ENCODE measurements at regions not wholly inside any gene's neighbourhood (a gene's known extent, or its start where the extent isn't known, plus 50 kb on each side); places are given as distances from the start of the nearest gene placed in this dataset.

GRCh38 chr16:54487933-54488332 lies 201.3 kb upstream of the IRX3 start:
- no peaks in the 10 kb centered on the region for H3K9me3 ChIP-seq
- no peak for TF ChIP-seq CTCF (IDR thresholded peaks at IDR 0.05)
- TF ChIP-seq POLR2AphosphoS5 (IDR thresholded peaks at IDR 0.05), result no peak
- TF ChIP-seq EP300 (IDR thresholded peaks at IDR 0.05), result no peak
- TF ChIP-seq POLR2A (IDR thresholded peaks at IDR 0.05; ENCODE audit: low read depth), result no peak
- 72% methylated on average over 3 of the region's 3 CpGs for WGBS
- H3K36me3 ChIP-seq, result no peaks in the 10 kb centered on the region
- H3K4me3 ChIP-seq, result no peak overlapping the region
- intact Hi-C loops (cut with DNase I), result no loop called here
- DNase-seq (ENCODE audit: extremely low spot score), result no peak
- H3K4me1 ChIP-seq, result peaks cover 0 to 12% (median 0%) of the 10 kb centered on the region in 4 donors
- H3K27ac ChIP-seq (replicated peaks in 1 of 4), result no peak overlapping the region
- peaks cover 0 to 6% (median 0%) of the 10 kb centered on the region in 4 donors for H3K27me3 ChIP-seq

GRCh38 chr16:54484700-54485099 lies 198.1 kb upstream of the IRX3 start:
- no peak overlapping the region for H3K4me3 ChIP-seq
- no peaks in the 10 kb centered on the region for H3K27me3 ChIP-seq
- TF ChIP-seq CTCF (IDR thresholded peaks at IDR 0.05), result no peak
- TF ChIP-seq POLR2AphosphoS5 (IDR thresholded peaks at IDR 0.05), result no peak
- TF ChIP-seq POLR2A (IDR thresholded peaks at IDR 0.05; ENCODE audit: low read depth), result no peak
- no peak for TF ChIP-seq EP300 (IDR thresholded peaks at IDR 0.05)
- H3K27ac ChIP-seq (replicated peaks in 1 of 4), result no peak overlapping the region
- H3K36me3 ChIP-seq, result no peaks in the 10 kb centered on the region
- H3K9me3 ChIP-seq, result no peaks in the 10 kb centered on the region
- 91% methylated on average over 2 of the region's 9 CpGs for WGBS
- no peak for DNase-seq (ENCODE audit: extremely low spot score)
- peaks cover 0 to 12% (median 0%) of the 10 kb centered on the region in 4 donors for H3K4me1 ChIP-seq
- intact Hi-C loops (cut with DNase I), result no loop called here

GRCh38 chr16:54482892-54483574 lies 196.4 kb upstream of the IRX3 start:
- H3K36me3 ChIP-seq, result no peaks in the 10 kb centered on the region
- DNase-seq (ENCODE audit: extremely low spot score), result no peak
- no peak overlapping the region for H3K4me3 ChIP-seq
- no peak overlapping the region for H3K27ac ChIP-seq (replicated peaks in 1 of 4)
- H3K9me3 ChIP-seq, result no peaks in the 10 kb centered on the region
- peaks cover 0 to 12% (median 0%) of the 10 kb centered on the region in 4 donors for H3K4me1 ChIP-seq
- intact Hi-C loops (cut with DNase I), result no loop called here
- TF ChIP-seq POLR2AphosphoS5 (IDR thresholded peaks at IDR 0.05), result no peak
- no peak for TF ChIP-seq CTCF (IDR thresholded peaks at IDR 0.05)
- TF ChIP-seq POLR2A (IDR thresholded peaks at IDR 0.05; ENCODE audit: low read depth), result no peak
- TF ChIP-seq EP300 (IDR thresholded peaks at IDR 0.05), result no peak
- WGBS, result 70% methylated on average over 12 of the region's 12 CpGs
- H3K27me3 ChIP-seq, result no peaks in the 10 kb centered on the region

- no peak for TF ChIP-seq EP300 (IDR thresholded peaks at IDR 0.05)
- TF ChIP-seq CTCF (IDR thresholded peaks at IDR 0.05), result no peak
- TF ChIP-seq POLR2A (IDR thresholded peaks at IDR 0.05; ENCODE audit: low read depth), result no peak
- TF ChIP-seq POLR2AphosphoS5 (IDR thresholded peaks at IDR 0.05), result no peak
- WGBS, result 61% methylated on average over 5 of the region's 5 CpGs
- Histone ChIP-seq H3K27ac (replicated peaks in 1 of 4) (no peak overlapping the region), H3K36me3 (no peaks in the 10 kb centered on the region), H3K4me3 (no peak overlapping the region), H3K27me3 (no peaks in the 10 kb centered on the region), H3K4me1 (peaks cover 0 to 12% (median 0%) of the 10 kb centered on the region in 4 donors), H3K9me3 (no peaks in the 10 kb centered on the region)
- intact Hi-C loops (cut with DNase I), result no loop called here
- no peak for DNase-seq (ENCODE audit: extremely low spot score)
Measured at GRCh38 chr16:54480429-54480828, 193.8 kb upstream of the IRX3 start.

GRCh38 chr16:54479546-54479945 lies 193.0 kb upstream of the IRX3 start:
- intact Hi-C loops (cut with DNase I), result no loop called here
- H3K4me3 ChIP-seq, result no peak overlapping the region
- 83% methylated on average over 1 of the region's 1 CpG for WGBS
- DNase-seq (ENCODE audit: extremely low spot score), result no peak
- no peaks in the 10 kb centered on the region for H3K36me3 ChIP-seq
- H3K27me3 ChIP-seq, result no peaks in the 10 kb centered on the region
- H3K27ac ChIP-seq (replicated peaks in 1 of 4), result no peak overlapping the region
- H3K4me1 ChIP-seq, result peaks cover 0 to 11% (median 0%) of the 10 kb centered on the region in 4 donors
- no peaks in the 10 kb centered on the region for H3K9me3 ChIP-seq
- no peak for TF ChIP-seq POLR2A (IDR thresholded peaks at IDR 0.05; ENCODE audit: low read depth)
- no peak for TF ChIP-seq POLR2AphosphoS5 (IDR thresholded peaks at IDR 0.05)
- TF ChIP-seq EP300 (IDR thresholded peaks at IDR 0.05), result no peak
- no peak for TF ChIP-seq CTCF (IDR thresholded peaks at IDR 0.05)
